IMR-90 (cell line): ENCODE measurements at regions not wholly inside any gene's neighbourhood (a gene's known extent, or its start where the extent isn't known, plus 50 kb on each side); places are given as distances from the start of the nearest gene placed in this dataset.
"Not testable (repeated sequence)": the region's sequence is repeated elsewhere in the genome, so short reads cannot be mapped to it uniquely, and the experiment has no call there.

Source experiments
- ATAC-seq: fragments of 200-7000 bp; cut with Tn5 transposase; 2 replicates; pipeline ENCODE4 v1.9.1; 2020; ENCODE audit warnings: low read depth, mild to moderate bottlenecking, moderate library complexity
- BruUV-seq: library from RNA; stranded (reverse); fragments of 400-500 nt; replicated peaks from 2 replicates; lab custom pipeline; 2021; lab: Mats Ljungman, UMichigan
- CTCF ChIA-PET: fragments of 300-600 bp; formaldehyde crosslinking; extraction: SDS; loops from one replicate; lab custom pipeline; 2021; ENCODE audit warnings: antibody characterized with exemption; lab: Yijun Ruan, JAX
- POLR2A ChIA-PET: fragments of 300-600 bp; sonication (Branson Sonifier 250); formaldehyde crosslinking; loops from one replicate; lab custom pipeline; 2022; ENCODE audit warnings: antibody characterized with exemption; ENCODE audit not compliant: unreplicated experiment; lab: Charles Lee
- DNase-seq: peaks from one replicate; pipeline ENCODE4 v3.0.0; 2013
- H2AFZ ChIP-seq: replicated peaks from 2 replicates; pipeline ENCODE3; 2013; ENCODE audit warnings: low read length, mild to moderate bottlenecking; ENCODE audit not compliant: poor library complexity
- H2AK5ac ChIP-seq: 2 replicates; pipeline ENCODE4 v1.6.1; 2013; ENCODE audit warnings: low read depth, low read length, inconsistent platforms
- H2AK9ac ChIP-seq: replicated peaks from 2 replicates; pipeline ENCODE3; 2013; ENCODE audit warnings: mild to moderate bottlenecking, low read depth, low read length, moderate library complexity; ENCODE audit not compliant: poor library complexity
- H2BK120ac ChIP-seq: 2 replicates; pipeline ENCODE4 v1.6.1; 2013; ENCODE audit warnings: low read depth, low read length, inconsistent platforms
- H2BK15ac ChIP-seq: 3 replicates; pipeline ENCODE4 v1.6.1; 2013; ENCODE audit warnings: low read depth, low read length, inconsistent platforms
- H2BK20ac ChIP-seq: 2 replicates; pipeline ENCODE4 v1.6.1; 2013; ENCODE audit warnings: low read depth, mild to moderate bottlenecking, inconsistent platforms, low read length, moderate library complexity
- H2BK5ac ChIP-seq: 2 replicates; pipeline ENCODE4 v1.6.1; 2013; ENCODE audit warnings: mild to moderate bottlenecking, low read depth, low read length, inconsistent platforms; ENCODE audit not compliant: poor library complexity, severe bottlenecking
- H3K14ac ChIP-seq: replicated peaks from 2 replicates; pipeline ENCODE4 v1.6.1; 2013; ENCODE audit warnings: low read depth, low read length, inconsistent platforms
- H3K18ac ChIP-seq: 2 replicates; pipeline ENCODE4 v1.6.1; 2013; ENCODE audit warnings: low read depth, low read length, control low read depth
- H3K23ac ChIP-seq: 2 replicates; pipeline ENCODE4 v1.6.1; 2013; ENCODE audit warnings: low read depth, low read length, inconsistent platforms
- H3K27ac ChIP-seq: 2 replicates; pipeline ENCODE4 v1.5.1; 2013; ENCODE audit warnings: mild to moderate bottlenecking, control low read depth, low read length; ENCODE audit not compliant: insufficient read depth
- H3K27me3 ChIP-seq: 2 replicates; pipeline ENCODE4 v1.6.1; 2013; ENCODE audit warnings: low read length; ENCODE audit not compliant: control insufficient read depth, insufficient read depth
- H3K36me3 ChIP-seq: 2 replicates; pipeline ENCODE4 v1.6.1; 2013; ENCODE audit warnings: low read length, mixed read lengths; ENCODE audit not compliant: control insufficient read depth, insufficient read depth
- H3K4ac ChIP-seq: 2 replicates; pipeline ENCODE4 v1.6.1; 2013; ENCODE audit warnings: low read depth, low read length, inconsistent platforms
- H3K4me1 ChIP-seq: 2 replicates; pipeline ENCODE4 v1.6.1; 2013; ENCODE audit warnings: low read length, mixed read lengths; ENCODE audit not compliant: control insufficient read depth, insufficient read depth
- H3K4me2 ChIP-seq: 2 replicates; pipeline ENCODE4 v1.6.1; 2013; ENCODE audit warnings: low read depth, mild to moderate bottlenecking, control low read depth, low read length, moderate library complexity
- H3K4me3 ChIP-seq: 2 replicates; pipeline ENCODE4 v1.5.1; 2013; ENCODE audit warnings: low read depth, mild to moderate bottlenecking, control low read depth, low read length, moderate library complexity; ENCODE audit not compliant: insufficient read depth
- H3K56ac ChIP-seq: 2 replicates; pipeline ENCODE4 v1.6.1; 2013; ENCODE audit warnings: low read length, inconsistent platforms; ENCODE audit not compliant: insufficient read depth; ENCODE audit errors: extremely low read depth
- H3K79me1 ChIP-seq, 2 experiments: 2 replicates each; pipeline ENCODE4 v1.6.1; 2013; ENCODE audit warnings: low read length in 2 of 2, inconsistent platforms in 1 of 2, low read depth in 1 of 2
- H3K9ac ChIP-seq: 2 replicates; pipeline ENCODE4 v1.6.1; 2013; ENCODE audit warnings: low read depth, low read length, control low read depth
- H3K9me1 ChIP-seq: 2 replicates; pipeline ENCODE4 v1.6.1; 2013; ENCODE audit warnings: low read length, inconsistent platforms; ENCODE audit not compliant: insufficient read depth
- H3K9me3 ChIP-seq: 2 replicates; pipeline ENCODE4 v1.6.1; 2013; ENCODE audit warnings: low read length; ENCODE audit not compliant: control insufficient read depth, insufficient read depth
- H4K20me1 ChIP-seq: 2 replicates; pipeline ENCODE4 v1.6.1; 2013; ENCODE audit warnings: low read length, inconsistent platforms; ENCODE audit not compliant: insufficient read depth
- H4K5ac ChIP-seq: 2 replicates; pipeline ENCODE4 v1.6.1; 2013; ENCODE audit warnings: mild to moderate bottlenecking, low read depth, low read length, control low read depth
- H4K8ac ChIP-seq, 2 experiments: 2 replicates each; pipeline ENCODE4 v1.6.1; 2013; ENCODE audit warnings: low read depth in 2 of 2, low read length in 2 of 2, control low read depth in 1 of 2, inconsistent platforms in 1 of 2
- H4K91ac ChIP-seq: 2 replicates; pipeline ENCODE4 v1.6.1; 2013; ENCODE audit warnings: low read depth, low read length, inconsistent platforms; ENCODE audit not compliant: insufficient read depth
- WGBS, 2 experiments: methylation state at CpG; one replicate each; pipeline versions ENCODE4 v1.1.5 to v1.1.7; 2013; ENCODE audit warnings: missing lambda C conversion rate in 2 of 2; ENCODE audit not compliant: insufficient read length in 1 of 2; ENCODE audit errors: extremely low coverage in 2 of 2; 5-methylcytosine and 5-hydroxymethylcytosine counted together
- dilution Hi-C: fragments of 300-500 bp; cut with HindIII; formaldehyde crosslinking; loops from one replicate; pipeline ENCODE4 v1.14.3; 2018; ENCODE audit warnings: low sequenced_read_pairs; ENCODE audit not compliant: unreplicated experiment
- in situ Hi-C: fragments of 300-500 bp; cut with MboI; formaldehyde crosslinking; loops from 3 replicates; pipeline ENCODE4 v1.14.3; 2019; ENCODE audit warnings: low sequenced_read_pairs, inconsistent platforms, mixed read lengths
- intact Hi-C: fragments of 100-400 bp; cut with micrococcal nuclease; formaldehyde crosslinking; loops from 2 replicates; pipeline ENCODE4 v1.10.0; 2022

DNA sequence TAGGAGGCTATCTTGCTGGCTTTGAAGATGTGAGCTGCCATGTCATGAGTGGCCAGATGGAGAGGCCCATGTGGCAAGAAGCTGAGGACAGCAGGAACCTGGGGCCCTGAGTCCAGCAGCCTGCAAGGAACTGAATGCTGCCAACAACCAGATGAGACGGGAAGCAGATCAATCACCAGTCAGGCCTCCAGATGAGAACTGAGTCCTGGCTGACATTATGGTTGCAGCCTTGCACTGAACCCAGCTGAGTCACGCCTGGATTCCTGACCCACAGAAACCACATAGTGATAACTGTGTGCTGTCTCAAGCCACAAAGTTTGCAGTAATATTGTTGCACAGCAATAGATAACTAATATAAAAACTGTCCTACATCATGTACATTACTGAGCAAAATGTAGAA, 173.8 kb downstream of the OTOP1 start:
- BruUV-seq, H3K23ac ChIP-seq, H3K4me2 ChIP-seq, H2AK5ac ChIP-seq, intact Hi-C loops, H4K5ac ChIP-seq, H3K9ac ChIP-seq, H3K18ac ChIP-seq, H3K4ac ChIP-seq, H3K56ac ChIP-seq, CTCF ChIA-PET, H3K4me1 ChIP-seq, dilution Hi-C loops, H2BK15ac ChIP-seq, POLR2A ChIA-PET, H3K9me1 ChIP-seq, H4K8ac ChIP-seq, H3K27me3 ChIP-seq, in situ Hi-C loops, H4K91ac ChIP-seq, ATAC-seq, H2AFZ ChIP-seq, H2BK5ac ChIP-seq, H3K79me1 ChIP-seq, H3K27ac ChIP-seq, H3K9me3 ChIP-seq, H2BK20ac ChIP-seq, H3K36me3 ChIP-seq, H3K4me3 ChIP-seq, H4K20me1 ChIP-seq, H3K14ac ChIP-seq, H2BK120ac ChIP-seq, H2AK9ac ChIP-seq: not testable (repeated sequence)
- 0% methylated on average over 1 of the region's 2 CpGs; no CpG with 5 or more reads in 1 of the 2 experiments for WGBS, 2 experiments
- DNase-seq = peak; percentile 2
